H1 (cell line): ENCODE measurements at regions not wholly inside any gene's neighbourhood (a gene's known extent, or its start where the extent isn't known, plus 50 kb on each side); places are given as distances from the start of the nearest gene placed in this dataset.

Experiments used
- CTCF ChIA-PET: fragments of 300-600 bp; sonication (Branson Sonifier 250); formaldehyde crosslinking; loops from one replicate; lab custom pipeline; 2021; ENCODE audit not compliant: partially characterized antibody; lab: Charles Lee
- POLR2A ChIA-PET: fragments of 300-600 bp; sonication (Branson Sonifier 250); formaldehyde crosslinking; loops from one replicate; lab custom pipeline; 2021; ENCODE audit warnings: inconsistent platforms; ENCODE audit not compliant: partially characterized antibody; lab: Charles Lee
- DNase-seq, 2 experiments: peaks; one replicate each; pipeline versions ENCODE4 v3.0.0 to v3.0.0-alpha.2; 2010 to 2022; ENCODE audit warnings: low spot score in 2 of 2, low read depth in 1 of 2, mixed read lengths in 1 of 2
- FAIRE-seq: peaks from 2 replicates; lab custom pipeline; 2011; peaks lifted over from hg19 to GRCh38; lab: Jason Lieb, UNC
- H2AFZ ChIP-seq: 2 replicates; pipeline ENCODE4 v1.8.1; 2012; ENCODE audit warnings: low read length, inconsistent platforms
- H2AK5ac ChIP-seq: 2 replicates; pipeline ENCODE4 v1.6.1; 2013; ENCODE audit warnings: low read depth, low read length
- H2BK120ac ChIP-seq: replicated peaks from 2 replicates; pipeline ENCODE3; 2013; ENCODE audit warnings: low read depth, low read length, inconsistent platforms
- H2BK12ac ChIP-seq: 2 replicates; pipeline ENCODE4 v1.6.1; 2013; ENCODE audit warnings: low read depth, low read length
- H2BK15ac ChIP-seq: 2 replicates; pipeline ENCODE4 v1.6.1; 2013; ENCODE audit warnings: low read length
- H2BK20ac ChIP-seq: 2 replicates; pipeline ENCODE4 v1.6.1; 2013; ENCODE audit warnings: low read length
- H2BK5ac ChIP-seq: 2 replicates; pipeline ENCODE4 v1.6.1; 2013; ENCODE audit warnings: low read depth, low read length
- H3K14ac ChIP-seq: 2 replicates; pipeline ENCODE4 v1.6.1; 2013; ENCODE audit warnings: inconsistent platforms; ENCODE audit not compliant: insufficient read length
- H3K18ac ChIP-seq: 2 replicates; pipeline ENCODE4 v1.6.1; 2013; ENCODE audit warnings: low read length; ENCODE audit errors: extremely low read depth
- H3K23ac ChIP-seq: 2 replicates; pipeline ENCODE4 v1.6.1; 2013; ENCODE audit warnings: inconsistent platforms; ENCODE audit not compliant: insufficient read length
- H3K23me2 ChIP-seq: 2 replicates; pipeline ENCODE4 v1.6.1; 2013; ENCODE audit warnings: low read depth, low read length
- H3K27ac ChIP-seq: 2 replicates; pipeline ENCODE4 v1.6.1; 2011; ENCODE audit warnings: low read depth, low read length, inconsistent platforms
- H3K27me3 ChIP-seq, 4 experiments: replicated peaks in 1 of 4; 1 replicate in 1 of 4; 2 replicates in 3 of 4; pipeline versions ENCODE4 v1.6.1 to v1.8.1; 2011 to 2013; ENCODE audit warnings: low read length in 3 of 4, mild to moderate bottlenecking in 3 of 4, inconsistent platforms in 2 of 4, mixed read lengths in 2 of 4, moderate library complexity in 1 of 4; ENCODE audit not compliant: control insufficient read depth in 3 of 4, insufficient read depth in 3 of 4; ENCODE audit errors: extremely low read depth in 1 of 4
- H3K36me3 ChIP-seq, 4 experiments: 2 replicates each; pipeline versions ENCODE4 v1.6.1 to v1.8.1; 2011 to 2013; ENCODE audit warnings: mild to moderate bottlenecking in 4 of 4, low read length in 3 of 4, moderate library complexity in 2 of 4, control low read depth in 1 of 4, inconsistent platforms in 1 of 4; ENCODE audit not compliant: insufficient read depth in 4 of 4, control insufficient read depth in 2 of 4
- H3K4ac ChIP-seq: replicated peaks from 2 replicates; pipeline ENCODE3; 2013; ENCODE audit warnings: low read length, low read depth, mixed read lengths, inconsistent platforms; ENCODE audit not compliant: insufficient read length
- H3K4me1 ChIP-seq, 4 experiments: replicated peaks in 1 of 4; 1 replicate in 1 of 4; 2 replicates in 3 of 4; pipeline versions ENCODE4 v1.6.1 to v1.8.1; 2011 to 2013; ENCODE audit warnings: low read length in 3 of 4, inconsistent platforms in 2 of 4, mixed read lengths in 1 of 4; ENCODE audit not compliant: insufficient read depth in 4 of 4, control insufficient read depth in 3 of 4
- H3K4me2 ChIP-seq, 2 experiments: 2 replicates each; pipeline versions ENCODE4 v1.6.1 to v1.8.1; 2011 to 2013; ENCODE audit warnings: low read depth in 2 of 2, low read length in 2 of 2, control low read depth in 1 of 2, inconsistent platforms in 1 of 2, mild to moderate bottlenecking in 1 of 2; ENCODE audit not compliant: insufficient read depth in 1 of 2
- H3K4me3 ChIP-seq, 4 experiments: fragments of 200-600, 300-600 bp in 1 of 4; sonication (generic), shearing (Covaris generic), sonication (Bioruptor Twin) in 1 of 4; 2 replicates each; pipeline versions ENCODE4 v1.5.1 to v1.8.1; 2011 to 2016; ENCODE audit warnings: low read length in 4 of 4, low read depth in 3 of 4, control low read depth in 2 of 4, inconsistent platforms in 2 of 4, mild to moderate bottlenecking in 2 of 4, mixed read lengths in 1 of 4, moderate library complexity in 1 of 4; ENCODE audit not compliant: insufficient read depth in 2 of 4; ENCODE audit errors: extremely low read depth in 1 of 4
- H3K56ac ChIP-seq: replicated peaks from 2 replicates; pipeline ENCODE3; 2013; ENCODE audit warnings: low read depth, mild to moderate bottlenecking, mixed read lengths, low read length, inconsistent platforms; ENCODE audit not compliant: insufficient read length
- H3K79me1 ChIP-seq: 2 replicates; pipeline ENCODE4 v1.6.1; 2013; ENCODE audit warnings: low read depth, low read length, control low read depth
- H3K79me2 ChIP-seq, 2 experiments: 2 replicates each; pipeline versions ENCODE4 v1.6.1 to v1.8.1; 2012 to 2013; ENCODE audit warnings: low read length in 2 of 2, mild to moderate bottlenecking in 2 of 2, inconsistent platforms in 1 of 2; ENCODE audit not compliant: insufficient read depth in 2 of 2, control insufficient read depth in 1 of 2
- H3K9ac ChIP-seq, 4 experiments: replicated peaks in 1 of 4; 1 replicate in 1 of 4; 2 replicates in 3 of 4; pipeline versions ENCODE4 v1.6.1 to v1.8.1; 2011 to 2013; ENCODE audit warnings: low read depth in 3 of 4, low read length in 3 of 4, control low read depth in 2 of 4, mild to moderate bottlenecking in 2 of 4, moderate library complexity in 2 of 4, inconsistent platforms in 1 of 4; ENCODE audit errors: extremely low read depth in 1 of 4
- H3K9me3 ChIP-seq, 2 experiments: 2 replicates each; pipeline versions ENCODE4 v1.6.1 to v1.8.1; 2012 to 2013; ENCODE audit warnings: mild to moderate bottlenecking in 2 of 2, moderate library complexity in 2 of 2, control low read depth in 1 of 2, inconsistent platforms in 1 of 2, low read depth in 1 of 2, low read length in 1 of 2, mixed read lengths in 1 of 2; ENCODE audit not compliant: insufficient read depth in 2 of 2
- H4K20me1 ChIP-seq, 2 experiments: replicated peaks in 1 of 2; 2 replicates each; pipeline versions ENCODE3 to v1.8.1; 2011 to 2013; ENCODE audit warnings: inconsistent platforms in 2 of 2, low read length in 2 of 2, mild to moderate bottlenecking in 1 of 2; ENCODE audit not compliant: insufficient read depth in 2 of 2, control insufficient read depth in 1 of 2
- H4K5ac ChIP-seq: 2 replicates; pipeline ENCODE4 v1.6.1; 2013; ENCODE audit warnings: low read length, low read depth, mixed read lengths, inconsistent platforms; ENCODE audit not compliant: insufficient read length
- H4K8ac ChIP-seq: 2 replicates; pipeline ENCODE4 v1.8.0; 2013; ENCODE audit warnings: mild to moderate bottlenecking, moderate library complexity, low read length, inconsistent platforms; ENCODE audit not compliant: insufficient read depth; ENCODE audit errors: extremely low read depth
- H4K91ac ChIP-seq: replicated peaks from 2 replicates; pipeline ENCODE3; 2013; ENCODE audit warnings: low read length, mixed read lengths, inconsistent platforms; ENCODE audit not compliant: insufficient read length
- CTBP2 ChIP-seq: IDR thresholded peaks from 2 replicates; pipeline ENCODE4 v1.7.0; 2011; ENCODE audit warnings: borderline replicate concordance, mild to moderate bottlenecking, moderate library complexity, mixed read lengths, low read length; ENCODE audit not compliant: insufficient read depth, insufficient read length
- EGR1 ChIP-seq: IDR thresholded peaks from 2 replicates; pipeline ENCODE4 v1.6.1; 2011; ENCODE audit warnings: low read depth, low read length, borderline replicate concordance
- HDAC2 ChIP-seq, 2 experiments: fragments of 300-600 bp in 1 of 2; sonication (generic) in 1 of 2; IDR thresholded peaks; 2 replicates each; pipeline ENCODE4 v1.6.1; 2011 to 2012; ENCODE audit warnings: low read depth in 2 of 2, low read length in 2 of 2, mild to moderate bottlenecking in 2 of 2, moderate library complexity in 2 of 2, borderline replicate concordance in 1 of 2, inconsistent platforms in 1 of 2
- JUN ChIP-seq: IDR thresholded peaks from 2 replicates; pipeline ENCODE4 v1.6.1; 2011; ENCODE audit warnings: low read depth, mild to moderate bottlenecking, improper control_type of control experiment, low read length
- KDM1A ChIP-seq: fragments of 200-600, 300-600 bp; sonication (generic); IDR thresholded peaks from 2 replicates; pipeline ENCODE4 v1.7.1; 2016; ENCODE audit warnings: mild to moderate bottlenecking, low read length, borderline replicate concordance
- MAX ChIP-seq: IDR thresholded peaks from 2 replicates; pipeline ENCODE4 v1.6.1; 2012; ENCODE audit warnings: inconsistent platforms
- POLR2A ChIP-seq, 2 experiments: IDR thresholded peaks; 1 replicate in 1 of 2; 2 replicates in 1 of 2; pipeline ENCODE4 v1.6.1; 2011; ENCODE audit warnings: low read depth in 2 of 2, low read length in 2 of 2, mild to moderate bottlenecking in 2 of 2; ENCODE audit errors: control extremely low read depth in 1 of 2
- POLR2AphosphoS5 ChIP-seq: IDR thresholded peaks from 2 replicates; pipeline ENCODE4 v1.6.1; 2011; ENCODE audit warnings: low read depth, low read length
- RBBP5 ChIP-seq: IDR thresholded peaks from 2 replicates; pipeline ENCODE4 v1.7.1; 2012; ENCODE audit warnings: low read depth, mild to moderate bottlenecking, inconsistent platforms, low read length, moderate library complexity, borderline replicate concordance
- SIRT6 ChIP-seq: IDR thresholded peaks from one replicate; pipeline ENCODE4 v1.7.1; 2012; ENCODE audit warnings: low read length, inconsistent platforms
- SP1 ChIP-seq: IDR thresholded peaks from 2 replicates; pipeline ENCODE4 v1.6.1; 2011; ENCODE audit warnings: low read depth, low read length
- TAF1 ChIP-seq: IDR thresholded peaks from 2 replicates; pipeline ENCODE4 v1.6.1; 2011; ENCODE audit warnings: mild to moderate bottlenecking, low read depth, low read length
- WGBS, 2 experiments: shearing (Covaris generic) in 1 of 2; methylation state at CpG; one replicate each; pipeline versions ENCODE4 v1.1.6 to v1.1.7; 2013 to 2015; ENCODE audit warnings: low lambda C conversion rate in 2 of 2, mixed read lengths in 2 of 2, inconsistent platforms in 1 of 2, low coverage in 1 of 2, missing lambda C conversion rate in 1 of 2; ENCODE audit not compliant: insufficient replicate concordance in 2 of 2, insufficient coverage in 1 of 2, insufficient read length in 1 of 2; ENCODE audit errors: extremely low coverage in 1 of 2, missing lambda C conversion rate in 1 of 2; 5-methylcytosine and 5-hydroxymethylcytosine counted together

GRCh38 chr2:121046335-121046734, 238.7 kb downstream of the TFCP2L1 start:
- no peak overlapping the region for H2AFZ ChIP-seq
- H2BK20ac ChIP-seq = no peak overlapping the region
- H3K56ac ChIP-seq = no peak overlapping the region
- FAIRE-seq (no peak), DNase-seq (no peak)
- no peaks in the 10 kb centered on the region for H3K9me3 ChIP-seq
- H3K18ac ChIP-seq = no peak overlapping the region
- no peak overlapping the region for H2AK5ac ChIP-seq
- no peak overlapping the region for H2BK120ac ChIP-seq
- H4K91ac ChIP-seq = no peak overlapping the region
- ChIA-PET CTCF (interaction anchor here (0.7 to 4.2 kb wide), 16 partner anchors 11 to 350 kb away, joined by 3 to 37 read pairs (median 4); no protein-coding TSS in a partner anchor), POLR2A (interaction anchor here (4.1 kb wide), 1 partner anchor 28 kb away, joined by 14 read pairs; no protein-coding TSS in a partner anchor)
- H3K14ac ChIP-seq = no peak overlapping the region
- H3K79me1 ChIP-seq = no peaks in the 10 kb centered on the region
- no peak overlapping the region for H2BK15ac ChIP-seq
- H3K27ac ChIP-seq = no peak overlapping the region
- WGBS, 2 experiments = 76% methylated on average over 4 of the region's 4 CpGs; no CpG with 5 or more reads in 1 of the 2 experiments
- H3K4ac ChIP-seq = no peak overlapping the region
- H3K23ac ChIP-seq = no peak overlapping the region
- H2BK5ac ChIP-seq = no peak overlapping the region
- no peak overlapping the region for H2BK12ac ChIP-seq
- H3K4me3 ChIP-seq = no peak overlapping the region
- no peak overlapping the region for H4K5ac ChIP-seq
- H3K27me3 ChIP-seq = peaks cover 0 to 2% (median 0%) of the 10 kb centered on the region in 4 experiments; a peak in 2 of 7 replicates
- H3K23me2 ChIP-seq = no peaks in the 10 kb centered on the region
- no peak overlapping the region for H3K9ac ChIP-seq
- no peaks in the 10 kb centered on the region for H3K36me3 ChIP-seq
- H3K4me1 ChIP-seq = no peaks in the 10 kb centered on the region
- no peaks in the 10 kb centered on the region for H3K79me2 ChIP-seq
- no peak overlapping the region for H4K8ac ChIP-seq
- no peak overlapping the region for H3K4me2 ChIP-seq
- H4K20me1 ChIP-seq = no peaks in the 10 kb centered on the region
- no peak for TF ChIP-seq POLR2A (IDR thresholded peaks at IDR 0.05; ENCODE audit: control extremely low read depth in 1 of 2, low read depth in 2 of 2, low read length in 2 of 2)
- TF ChIP-seq POLR2AphosphoS5 = no peak
- no peak for TF ChIP-seq HDAC2 (IDR thresholded peaks at IDR 0.05; ENCODE audit: borderline replicate concordance in 1 of 2, low read depth in 2 of 2, low read length in 2 of 2)
- TF ChIP-seq KDM1A = no peak
- TF ChIP-seq JUN = no peak
- TF ChIP-seq CTBP2 = no peak
- no peak for TF ChIP-seq EGR1
- no peak for TF ChIP-seq SP1
- no peak for TF ChIP-seq RBBP5
- TF ChIP-seq MAX = no peak
- TF ChIP-seq TAF1 = no peak
- no peak for TF ChIP-seq SIRT6
